GM23338 (cell line): ENCODE measurements at regions not wholly inside any gene's neighbourhood (a gene's known extent, or its start where the extent isn't known, plus 50 kb on each side); places are given as distances from the start of the nearest gene placed in this dataset.

Source experiments
- ATAC-seq: fragments of 200-7000 bp; cut with Tn5 transposase; 3 replicates; pipeline ENCODE4 v1.9.1; 2020
- DNase-seq: peaks from one replicate; pipeline ENCODE4 v3.0.0-alpha.2; 2015; ENCODE audit warnings: low spot score
- H2AFZ ChIP-seq: fragments of 200-600 bp; sonication (generic); 2 replicates; pipeline ENCODE4 v1.8.0; 2016; ENCODE audit warnings: antibody characterized with exemption, mild to moderate bottlenecking, moderate library complexity
- H3F3A ChIP-seq: fragments of 200-600 bp; sonication (generic); replicated peaks from 2 replicates; pipeline ENCODE4 v1.8.0; 2017; ENCODE audit warnings: antibody characterized with exemption, mixed run types, low read depth
- H3K27ac ChIP-seq: fragments of 200-600 bp; sonication (generic); 2 replicates; pipeline ENCODE4 v1.6.1; 2016; ENCODE audit warnings: low read depth
- H3K27me3 ChIP-seq: fragments of 200-600 bp; sonication (generic); 2 replicates; pipeline ENCODE4 v1.8.0; 2016; ENCODE audit warnings: mild to moderate bottlenecking, mixed run types, moderate library complexity; ENCODE audit not compliant: insufficient read depth
- H3K36me3 ChIP-seq: fragments of 200-600 bp; sonication (generic); 2 replicates; pipeline ENCODE4 v1.8.0; 2016; ENCODE audit warnings: mild to moderate bottlenecking; ENCODE audit not compliant: insufficient read depth
- H3K4me1 ChIP-seq: fragments of 200-600 bp; sonication (generic); 2 replicates; pipeline ENCODE4 v1.8.0; 2016; ENCODE audit warnings: mild to moderate bottlenecking, moderate library complexity; ENCODE audit not compliant: insufficient read depth
- H3K4me2 ChIP-seq: fragments of 200-600 bp; sonication (generic); 2 replicates; pipeline ENCODE4 v1.7.1; 2017; ENCODE audit warnings: mixed run types
- H3K4me3 ChIP-seq: fragments of 200-600 bp; sonication (generic); 2 replicates; pipeline ENCODE4 v1.6.1; 2016; ENCODE audit warnings: mixed run types
- H3K79me2 ChIP-seq: fragments of 200-600 bp; sonication (generic); replicated peaks from 2 replicates; pipeline ENCODE4 v1.8.0; 2017; ENCODE audit warnings: mild to moderate bottlenecking; ENCODE audit not compliant: insufficient read depth
- H3K9me2 ChIP-seq: fragments of 200-600 bp; sonication (generic); 2 replicates; pipeline ENCODE4 v1.8.0; 2017; ENCODE audit not compliant: insufficient read depth
- H4K20me1 ChIP-seq: fragments of 200-600 bp; sonication (generic); replicated peaks from 2 replicates; pipeline ENCODE4 v1.8.0; 2017; ENCODE audit warnings: mild to moderate bottlenecking; ENCODE audit not compliant: insufficient read depth
- H3K27ac Mint-ChIP-seq: 2 replicates; pipeline ENCODE4 v1.8.0; 2020; ENCODE audit warnings: inconsistent platforms, mild to moderate bottlenecking, moderate library complexity, mixed read lengths
- H3K27me3 Mint-ChIP-seq: 3 replicates; pipeline ENCODE4 v1.8.0; 2022; ENCODE audit warnings: low read depth, mild to moderate bottlenecking, moderate library complexity, mixed read lengths, inconsistent platforms; ENCODE audit not compliant: insufficient read depth, poor library complexity
- H3K36me3 Mint-ChIP-seq: 3 replicates; pipeline ENCODE4 v1.8.0; 2021; ENCODE audit warnings: low read depth, mild to moderate bottlenecking, inconsistent platforms, moderate library complexity, mixed read lengths
- H3K4me1 Mint-ChIP-seq: 3 replicates; pipeline ENCODE4 v1.8.0; 2020; ENCODE audit warnings: mild to moderate bottlenecking, inconsistent platforms, mixed read lengths
- H3K4me3 Mint-ChIP-seq: 3 replicates; pipeline ENCODE4 v1.8.0; 2021; ENCODE audit warnings: moderate library complexity, mild to moderate bottlenecking, inconsistent platforms, mixed read lengths
- H3K9me3 Mint-ChIP-seq: 3 replicates; pipeline ENCODE4 v1.8.0; 2020; ENCODE audit warnings: moderate library complexity, mild to moderate bottlenecking, inconsistent platforms, mixed read lengths
- EZH2phosphoT487 ChIP-seq: fragments of 200-600 bp; sonication (generic); IDR thresholded peaks from one replicate; pipeline ENCODE4 v1.8.1; 2018; ENCODE audit warnings: antibody characterized with exemption; ENCODE audit not compliant: unreplicated experiment
- JUNB ChIP-seq: IDR thresholded peaks from one replicate; pipeline ENCODE4 v1.6.1; 2016; ENCODE audit warnings: antibody characterized with exemption; ENCODE audit not compliant: unreplicated experiment
- STAT1 ChIP-seq: IDR thresholded peaks from one replicate; pipeline ENCODE4 v1.6.1; 2016; ENCODE audit warnings: antibody characterized with exemption; ENCODE audit not compliant: unreplicated experiment
- TF ChIP-seq, protein P1 (sequence below): fragments of 250-450 bp; sonication (Bioruptor Pico); IDR thresholded peaks from 2 replicates; pipeline ENCODE4 v1.5.0; 2020; ENCODE audit warnings: mild to moderate bottlenecking, moderate library complexity
- TF ChIP-seq, protein P2 (sequence below), 2 experiments: fragments of 200-600 bp in 1 of 2; sonication (generic) in 1 of 2; conservative IDR thresholded peaks; 2 replicates each; pipeline versions ENCODE4 v1.5.1 to v1.6.1; 2016 to 2017; ENCODE audit warnings: antibody characterized with exemption in 2 of 2, low read depth in 2 of 2, mild to moderate bottlenecking in 2 of 2, moderate library complexity in 1 of 2
- TF ChIP-seq, protein P3 (sequence below): IDR thresholded peaks from one replicate; pipeline ENCODE4 v1.6.1; 2018; ENCODE audit warnings: antibody characterized with exemption; ENCODE audit not compliant: unreplicated experiment
- TF ChIP-seq, protein P4 (sequence below): IDR thresholded peaks from 2 replicates; pipeline ENCODE4 v1.6.1; 2016; ENCODE audit warnings: antibody characterized with exemption

DNA sequence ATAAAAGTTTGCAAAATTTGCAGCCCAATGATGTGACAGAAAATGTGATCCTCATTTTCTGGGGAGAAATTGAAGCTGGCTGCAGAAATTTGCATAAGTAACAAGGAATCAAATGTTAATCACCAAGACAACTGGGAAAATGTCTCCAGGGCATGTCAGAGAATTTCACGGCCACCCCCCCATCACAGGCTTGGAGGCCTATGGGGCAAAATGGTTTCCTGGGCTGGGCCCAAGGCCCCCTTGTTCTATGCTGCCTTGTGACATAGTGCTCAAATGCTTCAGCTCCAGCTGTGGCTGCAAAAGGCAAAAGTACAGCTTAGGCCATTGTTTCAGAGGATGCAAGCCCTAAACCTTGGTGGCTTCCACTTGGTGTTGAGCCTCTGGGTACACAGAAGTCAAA, 1202.6 kb downstream of the EPHA7 start (continued):
- TF ChIP-seq, protein P1, sequence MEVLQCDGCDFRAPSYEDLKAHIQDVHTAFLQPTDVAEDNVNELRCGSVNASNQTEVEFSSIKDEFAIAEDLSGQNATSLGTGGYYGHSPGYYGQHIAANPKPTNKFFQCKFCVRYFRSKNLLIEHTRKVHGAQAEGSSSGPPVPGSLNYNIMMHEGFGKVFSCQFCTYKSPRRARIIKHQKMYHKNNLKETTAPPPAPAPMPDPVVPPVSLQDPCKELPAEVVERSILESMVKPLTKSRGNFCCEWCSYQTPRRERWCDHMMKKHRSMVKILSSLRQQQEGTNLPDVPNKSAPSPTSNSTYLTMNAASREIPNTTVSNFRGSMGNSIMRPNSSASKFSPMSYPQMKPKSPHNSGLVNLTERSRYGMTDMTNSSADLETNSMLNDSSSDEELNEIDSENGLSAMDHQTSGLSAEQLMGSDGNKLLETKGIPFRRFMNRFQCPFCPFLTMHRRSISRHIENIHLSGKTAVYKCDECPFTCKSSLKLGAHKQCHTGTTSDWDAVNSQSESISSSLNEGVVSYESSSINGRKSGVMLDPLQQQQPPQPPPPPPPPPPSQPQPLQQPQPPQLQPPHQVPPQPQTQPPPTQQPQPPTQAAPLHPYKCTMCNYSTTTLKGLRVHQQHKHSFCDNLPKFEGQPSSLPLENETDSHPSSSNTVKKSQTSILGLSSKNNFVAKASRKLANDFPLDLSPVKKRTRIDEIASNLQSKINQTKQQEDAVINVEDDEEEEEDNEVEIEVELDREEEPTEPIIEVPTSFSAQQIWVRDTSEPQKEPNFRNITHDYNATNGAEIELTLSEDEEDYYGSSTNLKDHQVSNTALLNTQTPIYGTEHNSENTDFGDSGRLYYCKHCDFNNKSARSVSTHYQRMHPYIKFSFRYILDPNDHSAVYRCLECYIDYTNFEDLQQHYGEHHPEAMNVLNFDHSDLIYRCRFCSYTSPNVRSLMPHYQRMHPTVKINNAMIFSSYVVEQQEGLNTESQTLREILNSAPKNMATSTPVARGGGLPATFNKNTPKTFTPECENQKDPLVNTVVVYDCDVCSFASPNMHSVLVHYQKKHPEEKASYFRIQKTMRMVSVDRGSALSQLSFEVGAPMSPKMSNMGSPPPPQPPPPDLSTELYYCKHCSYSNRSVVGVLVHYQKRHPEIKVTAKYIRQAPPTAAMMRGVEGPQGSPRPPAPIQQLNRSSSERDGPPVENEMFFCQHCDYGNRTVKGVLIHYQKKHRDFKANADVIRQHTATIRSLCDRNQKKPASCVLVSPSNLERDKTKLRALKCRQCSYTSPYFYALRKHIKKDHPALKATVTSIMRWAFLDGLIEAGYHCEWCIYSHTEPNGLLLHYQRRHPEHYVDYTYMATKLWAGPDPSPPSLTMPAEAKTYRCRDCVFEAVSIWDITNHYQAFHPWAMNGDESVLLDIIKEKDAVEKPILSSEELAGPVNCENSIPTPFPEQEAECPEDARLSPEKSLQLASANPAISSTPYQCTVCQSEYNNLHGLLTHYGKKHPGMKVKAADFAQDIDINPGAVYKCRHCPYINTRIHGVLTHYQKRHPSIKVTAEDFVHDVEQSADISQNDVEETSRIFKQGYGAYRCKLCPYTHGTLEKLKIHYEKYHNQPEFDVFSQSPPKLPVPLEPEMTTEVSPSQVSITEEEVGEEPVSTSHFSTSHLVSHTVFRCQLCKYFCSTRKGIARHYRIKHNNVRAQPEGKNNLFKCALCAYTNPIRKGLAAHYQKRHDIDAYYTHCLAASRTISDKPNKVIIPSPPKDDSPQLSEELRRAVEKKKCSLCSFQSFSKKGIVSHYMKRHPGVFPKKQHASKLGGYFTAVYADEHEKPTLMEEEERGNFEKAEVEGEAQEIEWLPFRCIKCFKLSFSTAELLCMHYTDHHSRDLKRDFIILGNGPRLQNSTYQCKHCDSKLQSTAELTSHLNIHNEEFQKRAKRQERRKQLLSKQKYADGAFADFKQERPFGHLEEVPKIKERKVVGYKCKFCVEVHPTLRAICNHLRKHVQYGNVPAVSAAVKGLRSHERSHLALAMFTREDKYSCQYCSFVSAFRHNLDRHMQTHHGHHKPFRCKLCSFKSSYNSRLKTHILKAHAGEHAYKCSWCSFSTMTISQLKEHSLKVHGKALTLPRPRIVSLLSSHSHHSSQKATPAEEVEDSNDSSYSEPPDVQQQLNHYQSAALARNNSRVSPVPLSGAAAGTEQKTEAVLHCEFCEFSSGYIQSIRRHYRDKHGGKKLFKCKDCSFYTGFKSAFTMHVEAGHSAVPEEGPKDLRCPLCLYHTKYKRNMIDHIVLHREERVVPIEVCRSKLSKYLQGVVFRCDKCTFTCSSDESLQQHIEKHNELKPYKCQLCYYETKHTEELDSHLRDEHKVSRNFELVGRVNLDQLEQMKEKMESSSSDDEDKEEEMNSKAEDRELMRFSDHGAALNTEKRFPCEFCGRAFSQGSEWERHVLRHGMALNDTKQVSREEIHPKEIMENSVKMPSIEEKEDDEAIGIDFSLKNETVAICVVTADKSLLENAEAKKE (CRISPR knock-in tag), result no peak

DNA sequence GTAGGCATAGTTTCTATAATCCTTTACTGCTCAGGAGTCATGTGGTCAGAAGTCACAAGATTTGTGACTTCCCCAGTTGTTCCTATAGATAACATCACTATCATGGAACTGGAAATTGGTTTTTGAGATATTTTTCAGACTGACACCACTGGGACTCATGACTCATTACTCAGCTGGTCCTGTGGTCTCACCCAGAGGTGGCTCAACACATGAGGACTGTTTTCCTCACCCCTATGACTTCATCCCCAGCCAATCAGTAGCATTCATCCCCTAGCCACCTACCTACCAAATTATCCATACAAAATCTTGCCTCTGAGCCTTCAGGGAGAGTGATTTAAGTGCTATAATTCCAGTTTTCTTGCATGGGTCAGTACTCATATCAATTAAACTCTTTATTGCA, 1217.7 kb downstream of the EPHA7 start:
- no peak overlapping the region for H3K4me2 ChIP-seq
- H3K9me2 ChIP-seq, result 0 out of 2 replicates have a peak, but pooled peaks cover 4% of the 10 kb centered on the region
- no peak overlapping the region for H3K27ac ChIP-seq
- Mint-ChIP-seq H3K9me3 (peaks cover 13% of the 10 kb centered on the region; the same call in 2 of the 3 replicates), H3K27ac (no peak overlapping the region), H3K36me3 (peaks cover 7% of the 10 kb centered on the region; the same call in 2 of the 3 replicates), H3K4me1 (no peaks in the 10 kb centered on the region), H3K27me3 (no peaks in the 10 kb centered on the region), H3K4me3 (no peak overlapping the region)
- H3K79me2 ChIP-seq, result no peaks in the 10 kb centered on the region
- H3F3A ChIP-seq, result no peaks in the 10 kb centered on the region
- H3K36me3 ChIP-seq, result 0 out of 2 replicates have a peak, but pooled peaks cover 4% of the 10 kb centered on the region
- no peak for TF ChIP-seq JUNB
- TF ChIP-seq, protein P2, sequence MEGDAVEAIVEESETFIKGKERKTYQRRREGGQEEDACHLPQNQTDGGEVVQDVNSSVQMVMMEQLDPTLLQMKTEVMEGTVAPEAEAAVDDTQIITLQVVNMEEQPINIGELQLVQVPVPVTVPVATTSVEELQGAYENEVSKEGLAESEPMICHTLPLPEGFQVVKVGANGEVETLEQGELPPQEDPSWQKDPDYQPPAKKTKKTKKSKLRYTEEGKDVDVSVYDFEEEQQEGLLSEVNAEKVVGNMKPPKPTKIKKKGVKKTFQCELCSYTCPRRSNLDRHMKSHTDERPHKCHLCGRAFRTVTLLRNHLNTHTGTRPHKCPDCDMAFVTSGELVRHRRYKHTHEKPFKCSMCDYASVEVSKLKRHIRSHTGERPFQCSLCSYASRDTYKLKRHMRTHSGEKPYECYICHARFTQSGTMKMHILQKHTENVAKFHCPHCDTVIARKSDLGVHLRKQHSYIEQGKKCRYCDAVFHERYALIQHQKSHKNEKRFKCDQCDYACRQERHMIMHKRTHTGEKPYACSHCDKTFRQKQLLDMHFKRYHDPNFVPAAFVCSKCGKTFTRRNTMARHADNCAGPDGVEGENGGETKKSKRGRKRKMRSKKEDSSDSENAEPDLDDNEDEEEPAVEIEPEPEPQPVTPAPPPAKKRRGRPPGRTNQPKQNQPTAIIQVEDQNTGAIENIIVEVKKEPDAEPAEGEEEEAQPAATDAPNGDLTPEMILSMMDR (conservative IDR thresholded peaks at IDR 0.05; ENCODE audit: low read depth in 2 of 2), result no peak
- no peak for TF ChIP-seq STAT1
- no peak for TF ChIP-seq EZH2phosphoT487
- TF ChIP-seq, protein P3, sequence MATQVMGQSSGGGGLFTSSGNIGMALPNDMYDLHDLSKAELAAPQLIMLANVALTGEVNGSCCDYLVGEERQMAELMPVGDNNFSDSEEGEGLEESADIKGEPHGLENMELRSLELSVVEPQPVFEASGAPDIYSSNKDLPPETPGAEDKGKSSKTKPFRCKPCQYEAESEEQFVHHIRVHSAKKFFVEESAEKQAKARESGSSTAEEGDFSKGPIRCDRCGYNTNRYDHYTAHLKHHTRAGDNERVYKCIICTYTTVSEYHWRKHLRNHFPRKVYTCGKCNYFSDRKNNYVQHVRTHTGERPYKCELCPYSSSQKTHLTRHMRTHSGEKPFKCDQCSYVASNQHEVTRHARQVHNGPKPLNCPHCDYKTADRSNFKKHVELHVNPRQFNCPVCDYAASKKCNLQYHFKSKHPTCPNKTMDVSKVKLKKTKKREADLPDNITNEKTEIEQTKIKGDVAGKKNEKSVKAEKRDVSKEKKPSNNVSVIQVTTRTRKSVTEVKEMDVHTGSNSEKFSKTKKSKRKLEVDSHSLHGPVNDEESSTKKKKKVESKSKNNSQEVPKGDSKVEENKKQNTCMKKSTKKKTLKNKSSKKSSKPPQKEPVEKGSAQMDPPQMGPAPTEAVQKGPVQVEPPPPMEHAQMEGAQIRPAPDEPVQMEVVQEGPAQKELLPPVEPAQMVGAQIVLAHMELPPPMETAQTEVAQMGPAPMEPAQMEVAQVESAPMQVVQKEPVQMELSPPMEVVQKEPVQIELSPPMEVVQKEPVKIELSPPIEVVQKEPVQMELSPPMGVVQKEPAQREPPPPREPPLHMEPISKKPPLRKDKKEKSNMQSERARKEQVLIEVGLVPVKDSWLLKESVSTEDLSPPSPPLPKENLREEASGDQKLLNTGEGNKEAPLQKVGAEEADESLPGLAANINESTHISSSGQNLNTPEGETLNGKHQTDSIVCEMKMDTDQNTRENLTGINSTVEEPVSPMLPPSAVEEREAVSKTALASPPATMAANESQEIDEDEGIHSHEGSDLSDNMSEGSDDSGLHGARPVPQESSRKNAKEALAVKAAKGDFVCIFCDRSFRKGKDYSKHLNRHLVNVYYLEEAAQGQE, result no peak
- TF ChIP-seq, protein P4, sequence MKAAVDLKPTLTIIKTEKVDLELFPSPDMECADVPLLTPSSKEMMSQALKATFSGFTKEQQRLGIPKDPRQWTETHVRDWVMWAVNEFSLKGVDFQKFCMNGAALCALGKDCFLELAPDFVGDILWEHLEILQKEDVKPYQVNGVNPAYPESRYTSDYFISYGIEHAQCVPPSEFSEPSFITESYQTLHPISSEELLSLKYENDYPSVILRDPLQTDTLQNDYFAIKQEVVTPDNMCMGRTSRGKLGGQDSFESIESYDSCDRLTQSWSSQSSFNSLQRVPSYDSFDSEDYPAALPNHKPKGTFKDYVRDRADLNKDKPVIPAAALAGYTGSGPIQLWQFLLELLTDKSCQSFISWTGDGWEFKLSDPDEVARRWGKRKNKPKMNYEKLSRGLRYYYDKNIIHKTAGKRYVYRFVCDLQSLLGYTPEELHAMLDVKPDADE, result no peak
- H2AFZ ChIP-seq, result no peak overlapping the region
- no peaks in the 10 kb centered on the region for H3K27me3 ChIP-seq
- H3K4me1 ChIP-seq, result peaks cover 1% of the 10 kb centered on the region; the same call in 1 of the 2 replicates
- H4K20me1 ChIP-seq, result no peaks in the 10 kb centered on the region
- ATAC-seq (no peak), DNase-seq (no peak)
- no peak overlapping the region for H3K4me3 ChIP-seq
